GM19239 (cell line): ENCODE measurements at regions not wholly inside any gene's neighbourhood (a gene's known extent, or its start where the extent isn't known, plus 50 kb on each side); places are given as distances from the start of the nearest gene placed in this dataset.

Source experiments
- DNase-seq: peaks from one replicate; pipeline ENCODE4 v3.0.0; 2011; ENCODE audit warnings: low spot score; ENCODE audit not compliant: insufficient read length
- FAIRE-seq: peaks from 2 replicates; lab custom pipeline; 2011; peaks lifted over from hg19 to GRCh38; lab: Jason Lieb, UNC

DNA sequence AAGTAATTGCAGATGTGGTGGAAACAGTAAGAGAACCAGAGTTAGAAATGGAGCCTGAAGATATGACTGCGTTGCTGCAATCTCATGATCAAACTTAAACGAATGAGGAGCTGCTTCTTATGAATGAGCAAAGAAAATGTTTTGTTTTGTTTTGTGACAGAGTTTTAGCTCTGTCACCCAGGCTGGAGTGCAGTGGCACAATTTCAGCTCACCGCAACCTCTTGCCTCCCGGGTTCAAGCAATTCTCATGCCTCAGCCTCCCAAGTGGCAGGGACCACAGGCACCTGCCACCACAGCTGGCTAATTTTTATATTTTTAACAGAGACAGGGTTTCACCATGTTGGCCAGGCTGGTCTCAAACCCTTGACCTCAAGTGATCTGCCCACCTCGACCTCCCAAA is 53.3 kb upstream of the NFASC start:
- DNase-seq: no peak
- FAIRE-seq: no peak

DNA sequence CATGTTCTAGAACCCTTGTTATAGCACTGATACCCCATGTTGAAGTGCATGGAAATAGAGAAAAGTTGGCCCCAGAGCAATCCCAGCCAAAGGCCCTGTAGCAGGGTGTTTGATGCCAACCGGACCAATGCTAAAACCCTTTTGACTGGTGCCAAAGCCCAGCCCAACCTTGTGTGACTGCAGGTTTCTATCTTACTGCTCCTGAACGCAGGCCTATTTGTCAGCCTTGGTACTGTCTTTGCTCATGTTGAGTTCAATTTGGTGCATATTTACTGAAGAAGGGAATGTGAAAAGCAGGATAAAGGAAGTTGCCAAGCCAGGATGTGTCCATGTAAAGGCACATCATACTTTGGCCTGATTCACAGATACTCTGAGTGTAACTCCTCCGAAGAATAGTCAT is 51.7 kb upstream of the NFASC start:
- FAIRE-seq (no peak), DNase-seq (no peak)

DNA sequence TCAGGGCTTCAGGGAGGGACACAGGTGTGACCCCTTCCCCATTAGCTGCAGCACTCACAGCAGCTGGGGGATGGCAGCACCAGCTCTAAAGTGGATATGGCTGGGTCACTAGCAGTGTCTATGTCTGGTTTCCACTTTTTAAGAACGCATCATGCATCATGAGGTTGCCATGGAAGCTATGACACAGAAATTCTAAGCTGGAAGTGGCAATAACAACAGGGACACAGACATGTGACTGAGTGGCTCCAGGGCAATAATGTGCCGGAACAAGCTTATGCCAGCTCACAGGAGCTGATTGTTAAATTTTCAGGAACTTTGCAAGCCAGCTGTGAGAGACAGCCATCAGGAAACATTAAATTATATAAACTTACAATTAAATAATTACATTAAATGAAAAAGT is 51.2 kb upstream of the NFASC start:
- FAIRE-seq (no peak), DNase-seq (no peak)
